Dendritic cell treated with granulocyte-macrophage colony-stimulating factor and Interleukin-4, amounts not matched to agents 40 ng/mL and 50 ng/mL, for 4 days (primary cell): ENCODE measurements at regions not wholly inside any gene's neighbourhood (a gene's known extent, or its start where the extent isn't known, plus 50 kb on each side); places are given as distances from the start of the nearest gene placed in this dataset.

ENCODE experiments used
- H3K27ac Mint-ChIP-seq: one replicate; pipeline ENCODE4 v1.8.0; 2022; ENCODE audit warnings: mild to moderate bottlenecking, mixed read lengths
- H3K27me3 Mint-ChIP-seq: one replicate; pipeline ENCODE4 v1.8.0; 2022; ENCODE audit warnings: mild to moderate bottlenecking, mixed read lengths
- H3K36me3 Mint-ChIP-seq: one replicate; pipeline ENCODE4 v1.8.0; 2022; ENCODE audit warnings: low read depth, mixed read lengths
- H3K4me1 Mint-ChIP-seq: one replicate; pipeline ENCODE4 v1.8.0; 2022; ENCODE audit warnings: low read depth, mixed read lengths
- H3K4me3 Mint-ChIP-seq: one replicate; pipeline ENCODE4 v1.8.0; 2022; ENCODE audit warnings: mild to moderate bottlenecking, moderate library complexity, mixed read lengths
- H3K9me3 Mint-ChIP-seq: one replicate; pipeline ENCODE4 v1.8.0; 2022; ENCODE audit warnings: mixed read lengths
- intact Hi-C: fragments of 100-400 bp; cut with micrococcal nuclease; formaldehyde crosslinking; loops from one replicate; pipeline ENCODE4 v1.15.0; 2022

GRCh38 chr17:22599322-22599721 is 907.0 kb downstream of the KCNJ18 start:
- H3K4me1 Mint-ChIP-seq: no peaks in the 10 kb centered on the region
- no peaks in the 10 kb centered on the region for H3K36me3 Mint-ChIP-seq
- no peak overlapping the region for H3K27ac Mint-ChIP-seq
- intact Hi-C loops: no loop called here
- H3K27me3 Mint-ChIP-seq: no peaks in the 10 kb centered on the region
- no peak overlapping the region for H3K4me3 Mint-ChIP-seq
- no peaks in the 10 kb centered on the region for H3K9me3 Mint-ChIP-seq

- Mint-ChIP-seq H3K36me3 (no peaks in the 10 kb centered on the region), H3K27ac (no peak overlapping the region), H3K4me3 (no peak overlapping the region), H3K27me3 (no peaks in the 10 kb centered on the region), H3K9me3 (no peaks in the 10 kb centered on the region), H3K4me1 (no peaks in the 10 kb centered on the region)
- intact Hi-C loops: no loop called here
These were observed 908.4 kb downstream of the KCNJ18 start for GRCh38 chr17:22600644-22601298.
